Inflammatory macrophage treated with lipopolysaccharide for 4 hours (primary cell): ENCODE measurements at regions not wholly inside any gene's neighbourhood (a gene's known extent, or its start where the extent isn't known, plus 50 kb on each side); places are given as distances from the start of the nearest gene placed in this dataset.

ENCODE experiments used
- DNase-seq: peaks from one replicate; pipeline ENCODE4 v3.0.0-alpha.2; 2020

- DNase-seq: no peak
Observed at GRCh38 chr15:101550124-101550523, 60.6 kb upstream of the PCSK6 start.

- no peak for DNase-seq
Observed at GRCh38 chr15:101549647-101550046, 60.1 kb upstream of the PCSK6 start.

GRCh38 chr15:101547737-101548136, 58.2 kb upstream of the PCSK6 start:
- no peak for DNase-seq

GRCh38 chr15:101545548-101546505, 56.3 kb upstream of the PCSK6 start:
- no peak for DNase-seq

GRCh38 chr15:101544613-101544945, 55.1 kb upstream of the PCSK6 start:
- DNase-seq: no peak

- DNase-seq: no peak
Observed at GRCh38 chr15:101543926-101544612, 54.6 kb upstream of the PCSK6 start.

- DNase-seq: no peak
Observed at GRCh38 chr15:101543431-101543830, 53.9 kb upstream of the PCSK6 start.

GRCh38 chr15:101543026-101543390, 53.5 kb upstream of the PCSK6 start:
- no peak for DNase-seq

GRCh38 chr15:101542306-101543025, 53.0 kb upstream of the PCSK6 start:
- no peak for DNase-seq

- no peak for DNase-seq
Observed at GRCh38 chr15:101541501-101542292, 52.2 kb upstream of the PCSK6 start.

- DNase-seq: no peak
Observed at GRCh38 chr15:101540480-101541239, 51.2 kb upstream of the PCSK6 start.

GRCh38 chr15:101539930-101540329, 50.4 kb upstream of the PCSK6 start:
- DNase-seq: no peak

- no peak for DNase-seq
Observed at GRCh38 chr15:101539492-101539891, 50.0 kb upstream of the PCSK6 start.
